Peyer's patch (tissue), 4 donors: ENCODE measurements at regions not wholly inside any gene's neighbourhood (a gene's known extent, or its start where the extent isn't known, plus 50 kb on each side); places are given as distances from the start of the nearest gene placed in this dataset.
"Not testable (repeated sequence)": the region's sequence is repeated elsewhere in the genome, so short reads cannot be mapped to it uniquely, and the experiment has no call there.

ENCODE experiments used
- POLR2A ChIP-seq, 2 donors: fragments of 450-650 bp; IDR thresholded peaks; one replicate each; pipeline ENCODE4 v1.5.1; 2017; ENCODE audit warnings: antibody characterized with exemption in 2 of 2, mild to moderate bottlenecking in 2 of 2, moderate library complexity in 2 of 2
- TF ChIP-seq, protein P1 (sequence below), 6 experiments: fragments of 450-650 bp in 4 of 6; fragments of 200-600 bp in 2 of 6; sonication (generic) in 1 of 6; IDR thresholded peaks; one replicate each; pipeline ENCODE4 v1.5.1; 2017 to 2019; ENCODE audit warnings: antibody characterized with exemption in 6 of 6, mild to moderate bottlenecking in 3 of 6, moderate library complexity in 1 of 6

DNA sequence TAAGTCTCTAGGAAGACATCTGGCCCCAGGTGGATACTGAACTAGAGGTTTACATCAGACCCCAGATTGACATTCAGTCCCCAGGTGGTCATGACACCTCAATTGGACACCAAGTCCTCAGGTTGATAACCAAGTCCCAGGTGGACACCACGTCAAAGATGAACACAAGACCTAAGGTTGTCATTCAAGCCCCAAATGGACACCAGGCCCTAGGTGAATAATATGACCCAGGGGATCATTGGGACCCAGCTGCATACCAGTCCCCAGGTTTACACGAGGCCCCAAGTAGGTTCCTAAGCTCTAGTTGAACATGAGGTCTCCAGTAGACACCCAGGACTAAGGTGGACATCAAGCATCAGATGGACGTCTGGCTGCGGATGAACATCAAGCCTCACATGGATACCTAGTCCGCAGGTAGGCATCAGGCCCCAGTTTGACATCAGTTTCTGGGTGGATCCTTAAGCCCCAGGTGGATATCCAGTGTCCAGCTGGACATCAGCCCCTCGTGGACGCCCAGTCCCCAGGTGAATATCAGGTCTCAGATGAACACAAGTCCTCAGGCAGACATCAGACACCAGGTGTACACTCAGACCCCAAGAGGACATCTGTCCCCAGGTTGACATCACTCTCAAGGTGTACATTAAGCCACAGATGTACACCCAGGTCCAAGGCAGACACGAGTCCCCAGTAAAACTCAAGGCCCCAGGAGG is 1486.7 kb upstream of the TPTE start:
- TF ChIP-seq, protein P1, sequence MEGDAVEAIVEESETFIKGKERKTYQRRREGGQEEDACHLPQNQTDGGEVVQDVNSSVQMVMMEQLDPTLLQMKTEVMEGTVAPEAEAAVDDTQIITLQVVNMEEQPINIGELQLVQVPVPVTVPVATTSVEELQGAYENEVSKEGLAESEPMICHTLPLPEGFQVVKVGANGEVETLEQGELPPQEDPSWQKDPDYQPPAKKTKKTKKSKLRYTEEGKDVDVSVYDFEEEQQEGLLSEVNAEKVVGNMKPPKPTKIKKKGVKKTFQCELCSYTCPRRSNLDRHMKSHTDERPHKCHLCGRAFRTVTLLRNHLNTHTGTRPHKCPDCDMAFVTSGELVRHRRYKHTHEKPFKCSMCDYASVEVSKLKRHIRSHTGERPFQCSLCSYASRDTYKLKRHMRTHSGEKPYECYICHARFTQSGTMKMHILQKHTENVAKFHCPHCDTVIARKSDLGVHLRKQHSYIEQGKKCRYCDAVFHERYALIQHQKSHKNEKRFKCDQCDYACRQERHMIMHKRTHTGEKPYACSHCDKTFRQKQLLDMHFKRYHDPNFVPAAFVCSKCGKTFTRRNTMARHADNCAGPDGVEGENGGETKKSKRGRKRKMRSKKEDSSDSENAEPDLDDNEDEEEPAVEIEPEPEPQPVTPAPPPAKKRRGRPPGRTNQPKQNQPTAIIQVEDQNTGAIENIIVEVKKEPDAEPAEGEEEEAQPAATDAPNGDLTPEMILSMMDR (IDR thresholded peaks at IDR 0.05): not testable (repeated sequence)
- TF ChIP-seq POLR2A (IDR thresholded peaks at IDR 0.05): not testable (repeated sequence)
